ENCODE measurements at regions not wholly inside any gene's neighbourhood (a gene's known extent, or its start where the extent isn't known, plus 50 kb on each side); places are given as distances from the start of the nearest gene placed in this dataset.
"Not testable (repeated sequence)": the region's sequence is repeated elsewhere in the genome, so short reads cannot be mapped to it uniquely, and the experiment has no call there.

DNA sequence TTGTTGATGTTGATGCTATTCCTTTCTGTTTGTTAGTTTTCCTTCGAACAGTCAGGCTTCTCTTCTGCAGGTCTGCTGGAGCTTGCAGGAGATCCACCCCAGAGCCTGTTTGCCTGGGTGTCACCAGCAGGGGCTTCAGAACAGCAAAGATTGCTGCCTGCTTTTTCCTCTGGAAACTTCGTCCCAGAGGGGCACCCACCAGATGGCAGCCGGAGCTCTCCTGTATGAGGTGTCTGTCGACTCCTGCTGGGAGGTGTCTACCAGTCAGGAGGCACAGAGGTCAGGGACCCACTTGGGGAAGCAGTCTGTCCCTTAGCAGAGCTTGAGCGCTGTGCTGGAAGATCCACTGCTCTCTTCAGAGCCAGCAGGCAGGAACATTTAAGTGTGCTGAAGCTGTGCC, 303.2 kb downstream of the ZIC1 start:
- ATAC-seq: no peak
- DNase-seq: no peak
- Histone ChIP-seq H3K27ac (no peak overlapping the region), H3K4me3 (no peak overlapping the region), H3K27me3 (no peaks in the 10 kb centered on the region), H3K4me1 (peaks cover 0 to 5% of the 10 kb centered on the region in 2 donors), H3K9me3 (no peaks in the 10 kb centered on the region), H3K36me3 (no peaks in the 10 kb centered on the region)
- intact Hi-C loops (cut with DNase I; ENCODE audit: low total_unique reads): no loop called here
- TF ChIP-seq POLR2A (IDR thresholded peaks at IDR 0.05): no peak
- no peak for TF ChIP-seq CTCF (IDR thresholded peaks at IDR 0.05 in 4 of 5, conservative IDR thresholded peaks at IDR 0.05 in 1 of 5)
- in situ Hi-C loops (cut with MboI; ENCODE audit: low sequenced_read_pairs in 4 of 4): no loop called here

DNA sequence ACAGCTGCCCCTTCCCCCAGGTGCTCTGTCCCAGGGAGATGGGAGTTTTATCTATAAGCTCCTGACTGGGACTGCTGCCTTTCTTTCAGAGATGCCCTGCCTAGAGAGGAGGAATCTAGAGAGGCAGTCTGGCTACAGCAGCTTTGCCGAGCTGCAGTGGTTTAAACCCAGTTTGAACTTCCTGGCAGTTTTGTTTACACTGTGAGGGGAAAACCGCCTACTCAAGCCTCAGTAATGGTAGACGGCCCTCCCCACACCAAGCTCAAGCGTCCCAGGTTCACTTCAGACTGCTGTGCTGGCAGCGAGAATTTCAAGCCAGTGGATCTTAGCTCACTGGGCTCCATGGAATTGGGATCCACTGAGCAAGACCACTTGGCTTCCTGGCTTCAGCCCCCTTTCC, 303.6 kb downstream of the ZIC1 start:
- intact Hi-C loops (cut with DNase I; ENCODE audit: low total_unique reads); H3K4me1 ChIP-seq; H3K9me3 ChIP-seq; in situ Hi-C loops (cut with MboI; ENCODE audit: low sequenced_read_pairs in 4 of 4); ATAC-seq; H3K27ac ChIP-seq; H3K4me3 ChIP-seq; DNase-seq; H3K36me3 ChIP-seq; H3K27me3 ChIP-seq: not testable (repeated sequence)

DNA sequence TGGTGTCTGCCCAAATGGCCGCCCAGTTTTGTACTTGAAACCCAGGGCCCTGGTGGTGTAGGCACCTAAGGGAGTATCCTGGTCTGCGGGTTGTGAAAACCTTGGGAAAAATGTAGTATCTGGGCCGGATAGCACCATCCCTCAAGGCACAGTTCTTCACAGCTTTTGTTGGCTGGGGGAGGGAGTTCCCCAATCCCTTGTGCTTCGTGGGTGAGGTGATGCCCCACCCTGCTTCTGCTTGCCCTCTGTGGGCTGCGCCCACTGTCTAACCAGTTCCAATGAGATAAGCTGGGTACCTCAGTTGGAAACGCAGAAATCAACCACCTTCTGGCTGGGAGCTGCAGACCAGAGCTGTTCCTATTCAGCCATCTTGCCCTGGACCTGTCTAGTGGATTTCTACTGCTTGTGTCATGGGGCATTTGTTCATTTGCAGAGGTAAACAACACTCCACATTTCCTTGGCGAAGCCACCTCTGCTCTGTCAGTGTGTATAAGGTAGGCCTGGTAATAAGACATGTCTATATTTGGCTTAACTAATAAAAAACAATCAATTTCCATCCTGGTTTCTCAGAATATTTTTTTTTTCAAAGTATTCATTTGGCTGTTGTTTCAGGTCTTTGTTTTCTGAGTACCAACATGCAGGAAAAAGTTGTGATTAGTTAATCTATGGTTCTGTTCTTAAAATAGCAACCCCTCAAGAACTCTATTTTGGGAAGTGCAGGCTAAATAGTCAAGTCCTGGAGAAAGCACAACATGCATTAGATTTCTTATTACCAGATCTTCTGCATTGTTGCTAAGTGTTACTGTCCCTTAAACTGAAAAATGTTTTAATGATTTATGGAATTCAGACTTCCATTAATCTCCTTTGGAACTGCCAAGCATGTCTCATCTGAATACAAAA, 304.3 kb downstream of the ZIC1 start:
- no peak for ATAC-seq

DNA sequence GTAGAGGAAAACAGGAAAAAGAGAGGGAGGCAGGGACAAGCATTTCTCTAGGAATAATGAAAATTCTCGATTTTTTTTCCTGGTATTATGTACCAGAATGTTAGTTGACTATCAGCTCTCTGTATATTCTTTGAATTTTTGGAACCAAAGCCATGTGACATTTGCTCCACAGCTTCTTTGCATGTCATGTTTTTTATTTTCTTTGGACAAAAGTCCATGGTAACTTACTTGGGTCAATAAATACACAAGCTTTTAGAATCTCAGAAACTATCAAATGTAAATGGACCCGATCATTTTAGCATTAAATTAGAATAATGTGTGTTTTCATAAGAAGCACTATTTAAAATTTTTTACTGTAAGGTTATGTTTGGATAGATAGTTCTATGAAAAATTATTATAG, 320.5 kb downstream of the ZIC1 start:
- intact Hi-C loops (cut with DNase I; ENCODE audit: low total_unique reads): no loop called here
- no peak overlapping the region for H3K4me3 ChIP-seq
- H3K27ac ChIP-seq: no peak overlapping the region
- H3K9me3 ChIP-seq: no peaks in the 10 kb centered on the region
- DNase-seq: no peak
- in situ Hi-C loops (cut with MboI; ENCODE audit: low sequenced_read_pairs in 4 of 4): no loop called here
- peaks cover 9 to 11% of the 10 kb centered on the region in 2 donors for H3K4me1 ChIP-seq
- TF ChIP-seq POLR2A (IDR thresholded peaks at IDR 0.05): no peak
- ATAC-seq: no peak
- H3K36me3 ChIP-seq: no peaks in the 10 kb centered on the region
- no peaks in the 10 kb centered on the region for H3K27me3 ChIP-seq

More for the DNA sequence above, 304.3 kb downstream of the ZIC1 start:
- DNase-seq: no peak
- peaks cover 0 to 5% of the 10 kb centered on the region in 2 donors for H3K4me1 ChIP-seq
- H3K36me3 ChIP-seq: no peaks in the 10 kb centered on the region
- no peak overlapping the region for H3K27ac ChIP-seq
- no peaks in the 10 kb centered on the region for H3K27me3 ChIP-seq
- TF ChIP-seq CTCF (IDR thresholded peaks at IDR 0.05 in 4 of 5, conservative IDR thresholded peaks at IDR 0.05 in 1 of 5) (no peak), POLR2A (IDR thresholded peaks at IDR 0.05) (no peak)
- intact Hi-C loops (cut with DNase I; ENCODE audit: low total_unique reads): no loop called here
- no peaks in the 10 kb centered on the region for H3K9me3 ChIP-seq
- no peak overlapping the region for H3K4me3 ChIP-seq
- in situ Hi-C loops (cut with MboI; ENCODE audit: low sequenced_read_pairs in 4 of 4): no loop called here

- no peak for TF ChIP-seq CTCF (IDR thresholded peaks at IDR 0.05 in 4 of 5, conservative IDR thresholded peaks at IDR 0.05 in 1 of 5)
- no peak for TF ChIP-seq POLR2A (IDR thresholded peaks at IDR 0.05)
- intact Hi-C loops (cut with DNase I; ENCODE audit: low total_unique reads): no loop called here
- in situ Hi-C loops (cut with MboI; ENCODE audit: low sequenced_read_pairs in 4 of 4): no loop called here
Observed at GRCh38 chr3:147730284-147730683, 321.1 kb downstream of the ZIC1 start.

More at GRCh38 chr3:147730284-147730683, 321.1 kb downstream of the ZIC1 start:
- Histone ChIP-seq H3K9me3 (no peaks in the 10 kb centered on the region), H3K4me3 (no peak overlapping the region), H3K27me3 (no peaks in the 10 kb centered on the region), H3K27ac (no peak overlapping the region), H3K4me1 (peaks cover 9 to 11% of the 10 kb centered on the region in 2 donors), H3K36me3 (no peaks in the 10 kb centered on the region)
- no peak for DNase-seq
- no peak for ATAC-seq
